GM23338 (cell line): ENCODE measurements at regions not wholly inside any gene's neighbourhood (a gene's known extent, or its start where the extent isn't known, plus 50 kb on each side); places are given as distances from the start of the nearest gene placed in this dataset.

Experiments used
- ATAC-seq: fragments of 200-7000 bp; cut with Tn5 transposase; 3 replicates; pipeline ENCODE4 v1.9.1; 2020
- DNase-seq: peaks from one replicate; pipeline ENCODE4 v3.0.0-alpha.2; 2015; ENCODE audit warnings: low spot score
- H2AFZ ChIP-seq: fragments of 200-600 bp; sonication (generic); 2 replicates; pipeline ENCODE4 v1.8.0; 2016; ENCODE audit warnings: antibody characterized with exemption, mild to moderate bottlenecking, moderate library complexity
- H3F3A ChIP-seq: fragments of 200-600 bp; sonication (generic); replicated peaks from 2 replicates; pipeline ENCODE4 v1.8.0; 2017; ENCODE audit warnings: antibody characterized with exemption, mixed run types, low read depth
- H3K27ac ChIP-seq: fragments of 200-600 bp; sonication (generic); 2 replicates; pipeline ENCODE4 v1.6.1; 2016; ENCODE audit warnings: low read depth
- H3K27me3 ChIP-seq: fragments of 200-600 bp; sonication (generic); 2 replicates; pipeline ENCODE4 v1.8.0; 2016; ENCODE audit warnings: mild to moderate bottlenecking, mixed run types, moderate library complexity; ENCODE audit not compliant: insufficient read depth
- H3K36me3 ChIP-seq: fragments of 200-600 bp; sonication (generic); 2 replicates; pipeline ENCODE4 v1.8.0; 2016; ENCODE audit warnings: mild to moderate bottlenecking; ENCODE audit not compliant: insufficient read depth
- H3K4me1 ChIP-seq: fragments of 200-600 bp; sonication (generic); 2 replicates; pipeline ENCODE4 v1.8.0; 2016; ENCODE audit warnings: mild to moderate bottlenecking, moderate library complexity; ENCODE audit not compliant: insufficient read depth
- H3K4me2 ChIP-seq: fragments of 200-600 bp; sonication (generic); 2 replicates; pipeline ENCODE4 v1.7.1; 2017; ENCODE audit warnings: mixed run types
- H3K4me3 ChIP-seq: fragments of 200-600 bp; sonication (generic); 2 replicates; pipeline ENCODE4 v1.6.1; 2016; ENCODE audit warnings: mixed run types
- H3K79me2 ChIP-seq: fragments of 200-600 bp; sonication (generic); replicated peaks from 2 replicates; pipeline ENCODE4 v1.8.0; 2017; ENCODE audit warnings: mild to moderate bottlenecking; ENCODE audit not compliant: insufficient read depth
- H3K9me2 ChIP-seq: fragments of 200-600 bp; sonication (generic); 2 replicates; pipeline ENCODE4 v1.8.0; 2017; ENCODE audit not compliant: insufficient read depth
- H4K20me1 ChIP-seq: fragments of 200-600 bp; sonication (generic); replicated peaks from 2 replicates; pipeline ENCODE4 v1.8.0; 2017; ENCODE audit warnings: mild to moderate bottlenecking; ENCODE audit not compliant: insufficient read depth
- H3K27ac Mint-ChIP-seq: 2 replicates; pipeline ENCODE4 v1.8.0; 2020; ENCODE audit warnings: inconsistent platforms, mild to moderate bottlenecking, moderate library complexity, mixed read lengths
- H3K27me3 Mint-ChIP-seq: 3 replicates; pipeline ENCODE4 v1.8.0; 2022; ENCODE audit warnings: low read depth, mild to moderate bottlenecking, moderate library complexity, mixed read lengths, inconsistent platforms; ENCODE audit not compliant: insufficient read depth, poor library complexity
- H3K36me3 Mint-ChIP-seq: 3 replicates; pipeline ENCODE4 v1.8.0; 2021; ENCODE audit warnings: low read depth, mild to moderate bottlenecking, inconsistent platforms, moderate library complexity, mixed read lengths
- H3K4me1 Mint-ChIP-seq: 3 replicates; pipeline ENCODE4 v1.8.0; 2020; ENCODE audit warnings: mild to moderate bottlenecking, inconsistent platforms, mixed read lengths
- H3K4me3 Mint-ChIP-seq: 3 replicates; pipeline ENCODE4 v1.8.0; 2021; ENCODE audit warnings: moderate library complexity, mild to moderate bottlenecking, inconsistent platforms, mixed read lengths
- H3K9me3 Mint-ChIP-seq: 3 replicates; pipeline ENCODE4 v1.8.0; 2020; ENCODE audit warnings: moderate library complexity, mild to moderate bottlenecking, inconsistent platforms, mixed read lengths
- CREB1 ChIP-seq: fragments of 250-450 bp; sonication (Bioruptor Pico); IDR thresholded peaks from 2 replicates; pipeline ENCODE4 v1.5.0; 2020; ENCODE audit warnings: low read depth, mild to moderate bottlenecking, moderate library complexity
- CTCF ChIP-seq, 2 experiments: fragments of 200-600 bp in 1 of 2; sonication (generic) in 1 of 2; conservative IDR thresholded peaks; 2 replicates each; pipeline versions ENCODE4 v1.5.1 to v1.6.1; 2016 to 2017; ENCODE audit warnings: antibody characterized with exemption in 2 of 2, low read depth in 2 of 2, mild to moderate bottlenecking in 2 of 2, moderate library complexity in 1 of 2
- ETS1 ChIP-seq: IDR thresholded peaks from 2 replicates; pipeline ENCODE4 v1.6.1; 2016; ENCODE audit warnings: antibody characterized with exemption
- EZH2 ChIP-seq: fragments of 200-600 bp; sonication (generic); IDR thresholded peaks from one replicate; pipeline ENCODE4 v1.8.0; 2017; ENCODE audit warnings: antibody characterized with exemption, mild to moderate bottlenecking, low read depth; ENCODE audit not compliant: unreplicated experiment
- NANOG ChIP-seq: IDR thresholded peaks from 2 replicates; pipeline ENCODE4 v1.6.1; 2016; ENCODE audit warnings: antibody characterized with exemption, borderline replicate concordance
- POLR2AphosphoS5 ChIP-seq: IDR thresholded peaks from 2 replicates; pipeline ENCODE4 v1.6.1; 2016; ENCODE audit warnings: antibody characterized with exemption, low read depth
- REST ChIP-seq: IDR thresholded peaks from one replicate; pipeline ENCODE4 v1.6.1; 2018; ENCODE audit warnings: antibody characterized with exemption; ENCODE audit not compliant: unreplicated experiment
- STAT1 ChIP-seq: IDR thresholded peaks from one replicate; pipeline ENCODE4 v1.6.1; 2016; ENCODE audit warnings: antibody characterized with exemption; ENCODE audit not compliant: unreplicated experiment
- ZNF114 ChIP-seq: fragments of 250-450 bp; sonication (Bioruptor Pico); IDR thresholded peaks from 2 replicates; pipeline ENCODE4 v1.5.0; 2020; ENCODE audit warnings: mild to moderate bottlenecking, moderate library complexity

- Histone ChIP-seq H2AFZ (peak overlapping the region; percentile 73; the same call in 1 of the 2 replicates), H3K79me2 (no peaks in the 10 kb centered on the region), H3F3A (no peaks in the 10 kb centered on the region), H3K9me2 (peaks cover 6% of the 10 kb centered on the region; the same call in 1 of the 2 replicates), H3K36me3 (no peaks in the 10 kb centered on the region), H3K4me2 (peak overlapping the region; percentile 54), H4K20me1 (no peaks in the 10 kb centered on the region), H3K27ac (no peak overlapping the region), H3K4me3 (peak overlapping the region; percentile 43; the same call in 1 of the 2 replicates), H3K4me1 (no peaks in the 10 kb centered on the region), H3K27me3 (no peaks in the 10 kb centered on the region)
- no peak overlapping the region for H3K27ac Mint-ChIP-seq
- no peaks in the 10 kb centered on the region for H3K36me3 Mint-ChIP-seq
- no peaks in the 10 kb centered on the region for H3K27me3 Mint-ChIP-seq
- H3K4me1 Mint-ChIP-seq: 0 out of 3 replicates have a peak, but pooled peaks cover 2% of the 10 kb centered on the region
- peak overlapping the region; percentile 44; the same call in 1 of the 3 replicates for H3K4me3 Mint-ChIP-seq
- TF ChIP-seq EZH2 (no peak), ZNF114 (CRISPR knock-in tag) (no peak), POLR2AphosphoS5 (no peak), ETS1 (no peak), CREB1 (CRISPR knock-in tag) (no peak), STAT1 (no peak), REST (no peak)
- no peaks in the 10 kb centered on the region for H3K9me3 Mint-ChIP-seq
- DNase-seq (peak; percentile 33), ATAC-seq (peak; percentile 79)
Measured at GRCh38 chr10:18880530-18880929, 168.1 kb upstream of the MALRD1 start.

GRCh38 chr10:18886102-18886501 lies 162.5 kb upstream of the MALRD1 start:
- ATAC-seq (no peak), DNase-seq (no peak)
- H3K36me3 Mint-ChIP-seq: no peaks in the 10 kb centered on the region
- H3K27ac Mint-ChIP-seq: no peak overlapping the region
- Histone ChIP-seq H3K27me3 (no peaks in the 10 kb centered on the region), H3K36me3 (no peaks in the 10 kb centered on the region), H3K79me2 (no peaks in the 10 kb centered on the region), H4K20me1 (no peaks in the 10 kb centered on the region), H3K4me3 (no peak overlapping the region), H3K4me2 (no peak overlapping the region), H3K9me2 (no peaks in the 10 kb centered on the region), H3F3A (no peaks in the 10 kb centered on the region), H3K4me1 (no peaks in the 10 kb centered on the region), H3K27ac (no peak overlapping the region), H2AFZ (no peak overlapping the region)
- no peak overlapping the region for H3K4me3 Mint-ChIP-seq
- H3K27me3 Mint-ChIP-seq: no peaks in the 10 kb centered on the region
- peaks cover 5% of the 10 kb centered on the region; the same call in 2 of the 3 replicates for H3K4me1 Mint-ChIP-seq
- H3K9me3 Mint-ChIP-seq: no peaks in the 10 kb centered on the region
- TF ChIP-seq NANOG (no peak), STAT1 (no peak), CREB1 (CRISPR knock-in tag) (no peak), ZNF114 (CRISPR knock-in tag) (no peak), CTCF (conservative IDR thresholded peaks at IDR 0.05; ENCODE audit: low read depth in 2 of 2) (no peak), REST (no peak)
